DMS114 treated with DMSO at 0.1 percent for 48 hours (cell line): ENCODE measurements at regions not wholly inside any gene's neighbourhood (a gene's known extent, or its start where the extent isn't known, plus 50 kb on each side); places are given as distances from the start of the nearest gene placed in this dataset.

ENCODE experiments used
- DNase-seq: peaks from one replicate; lab custom pipeline; 2025; ENCODE audit not compliant: unreplicated experiment; lab: John Stamatoyannopoulos, UW

GRCh38 chr10:69738858-69739435, 62.8 kb upstream of the COL13A1 start:
- no peak for DNase-seq

DNA sequence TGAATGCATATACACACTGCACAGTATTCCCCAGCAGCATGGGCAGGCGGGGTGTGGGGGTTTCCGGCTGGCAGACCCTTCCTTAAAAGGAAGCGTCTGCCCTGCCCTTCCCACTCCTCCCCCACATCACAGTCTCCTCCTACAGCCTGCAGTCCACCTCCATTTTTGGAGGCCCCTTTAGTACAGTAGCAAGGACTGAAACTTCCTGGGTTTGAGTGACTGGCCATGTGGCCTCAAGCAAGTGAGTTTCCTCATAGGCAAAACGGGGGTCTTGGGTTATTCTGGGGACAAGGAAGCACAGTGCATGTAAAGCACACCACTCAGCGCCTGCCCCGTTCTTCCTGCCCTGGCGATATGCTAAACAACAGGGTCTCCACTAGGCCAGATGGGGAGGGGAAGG, 62.1 kb upstream of the COL13A1 start:
- DNase-seq, result no peak

GRCh38 chr10:69740126-69740525, 61.6 kb upstream of the COL13A1 start:
- no peak for DNase-seq

DNA sequence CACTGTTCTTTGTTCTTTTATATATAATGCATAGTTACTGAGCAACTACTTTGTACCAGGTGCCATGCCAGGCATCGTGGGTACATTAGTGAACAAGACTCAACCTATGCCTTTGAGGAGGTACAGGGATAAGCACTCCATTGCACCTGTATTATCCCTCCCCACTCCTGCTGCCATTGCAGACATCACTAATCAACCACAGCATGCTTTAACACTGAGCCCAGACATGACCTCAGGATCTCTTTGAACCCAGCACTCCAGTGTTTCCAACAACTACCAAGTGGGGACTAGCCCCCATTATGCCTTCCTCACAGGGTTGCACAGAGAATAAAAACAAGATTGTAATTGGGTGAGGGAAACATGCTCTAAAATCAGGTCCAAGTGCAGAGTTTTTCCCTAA, 60.5 kb upstream of the COL13A1 start:
- no peak for DNase-seq

DNA sequence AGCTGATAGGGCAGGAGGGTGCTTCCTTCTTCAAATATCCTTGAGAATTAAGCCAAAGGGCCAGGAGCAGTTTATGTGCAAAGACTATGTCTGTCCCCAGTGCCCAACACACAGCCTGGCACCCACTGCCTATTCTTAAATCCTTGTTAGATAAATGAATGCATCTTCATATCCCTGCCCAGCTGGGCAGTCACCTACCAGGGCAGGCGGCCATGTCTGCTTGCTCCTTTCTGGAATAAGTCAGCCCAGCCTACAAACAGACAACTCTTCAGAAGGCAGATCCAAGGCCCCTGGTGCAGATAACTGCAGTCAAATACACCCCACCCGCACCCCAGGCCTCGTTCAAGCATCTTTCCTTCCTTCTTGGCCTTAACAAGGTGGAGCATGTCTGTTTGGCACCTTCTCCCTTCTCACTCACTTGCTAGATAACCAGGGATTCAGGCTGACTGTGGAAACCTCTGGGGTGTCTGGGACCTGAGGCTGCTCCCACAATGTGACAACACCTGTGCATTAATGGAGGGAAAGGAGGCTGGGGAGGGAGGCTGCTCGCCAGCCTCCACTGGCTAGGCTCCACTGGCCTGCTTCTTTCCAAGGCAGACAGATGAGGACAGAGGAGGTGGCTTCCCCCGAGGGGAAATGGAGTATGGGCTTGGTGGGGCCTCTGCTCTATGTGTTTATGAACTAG, 59.9 kb upstream of the COL13A1 start:
- no peak for DNase-seq

GRCh38 chr10:69742356-69742695, 59.4 kb upstream of the COL13A1 start:
- no peak for DNase-seq

DNA sequence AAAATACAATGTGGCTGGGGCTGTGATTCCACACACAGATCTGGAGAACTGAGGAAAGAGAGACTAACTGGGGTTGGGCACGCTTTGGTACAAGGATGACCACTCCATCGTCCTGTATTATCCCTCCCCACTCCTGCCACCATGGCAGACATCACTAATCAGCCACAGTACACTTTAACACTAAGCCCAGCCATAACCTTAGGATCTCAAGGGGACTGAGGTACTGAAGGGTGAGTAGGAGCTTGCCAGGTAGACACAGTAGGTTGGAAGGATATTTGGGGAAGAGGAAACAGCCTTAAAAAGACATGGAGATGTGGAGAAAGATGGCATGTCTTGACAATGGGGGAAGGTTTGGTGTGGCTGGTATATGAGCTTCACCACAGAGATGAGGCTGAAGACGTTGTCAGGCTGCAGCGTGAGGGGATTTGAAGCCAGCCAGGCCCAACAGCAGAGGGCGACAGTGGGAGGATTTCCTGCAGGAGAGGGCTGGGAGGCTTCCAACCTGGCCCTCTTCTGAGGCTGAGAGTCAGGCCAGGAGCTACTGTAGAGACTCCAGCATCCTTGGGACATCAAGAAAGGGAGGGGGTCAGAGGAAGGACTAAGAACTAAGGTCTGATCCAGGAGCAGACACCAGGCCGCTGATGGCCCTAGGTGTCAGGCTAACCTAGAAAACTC, 58.6 kb upstream of the COL13A1 start:
- DNase-seq, result no peak

GRCh38 chr10:69744971-69745370, 56.7 kb upstream of the COL13A1 start:
- DNase-seq, result no peak

DNA sequence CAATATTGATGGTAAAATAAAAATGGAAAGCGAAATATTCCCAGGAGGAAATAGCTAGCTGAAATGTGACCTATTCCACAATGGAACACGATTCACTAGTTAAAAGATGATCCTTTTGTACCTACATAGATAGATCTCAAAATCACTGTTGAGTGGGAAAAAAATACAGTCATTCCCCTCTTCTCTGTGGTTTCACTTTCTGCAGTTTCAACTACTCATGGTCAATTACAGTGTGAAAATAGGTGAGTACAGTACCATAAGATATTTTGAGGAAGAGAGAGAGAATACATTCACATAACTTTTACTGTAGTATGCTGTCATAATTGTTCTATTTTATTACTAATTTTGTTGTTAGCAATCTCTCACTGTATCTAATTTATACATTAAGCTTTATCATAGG, 56.0 kb upstream of the COL13A1 start:
- no peak for DNase-seq

- DNase-seq, result no peak
Observed at GRCh38 chr10:69747179-69747578, 54.5 kb upstream of the COL13A1 start.

DNA sequence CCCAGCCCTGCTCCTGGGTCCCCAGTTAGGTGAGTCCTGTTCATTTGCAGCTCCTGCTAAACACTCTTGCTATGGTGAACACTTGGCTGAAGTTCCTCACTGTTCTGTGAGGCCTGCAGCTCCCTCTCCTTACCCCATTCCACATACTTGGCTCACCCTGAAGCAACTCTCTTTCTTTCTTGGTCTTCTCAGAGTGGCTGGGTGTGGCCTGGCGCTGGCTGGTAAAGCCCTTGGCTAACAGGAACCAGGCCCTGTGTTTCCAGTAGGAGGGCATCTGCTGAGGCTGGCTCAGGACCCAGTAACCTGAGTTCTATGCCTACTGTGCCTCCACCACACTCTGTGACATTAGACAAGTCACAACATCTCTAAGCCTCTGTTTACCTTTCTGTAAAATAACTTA, 53.1 kb upstream of the COL13A1 start:
- no peak for DNase-seq

DNA sequence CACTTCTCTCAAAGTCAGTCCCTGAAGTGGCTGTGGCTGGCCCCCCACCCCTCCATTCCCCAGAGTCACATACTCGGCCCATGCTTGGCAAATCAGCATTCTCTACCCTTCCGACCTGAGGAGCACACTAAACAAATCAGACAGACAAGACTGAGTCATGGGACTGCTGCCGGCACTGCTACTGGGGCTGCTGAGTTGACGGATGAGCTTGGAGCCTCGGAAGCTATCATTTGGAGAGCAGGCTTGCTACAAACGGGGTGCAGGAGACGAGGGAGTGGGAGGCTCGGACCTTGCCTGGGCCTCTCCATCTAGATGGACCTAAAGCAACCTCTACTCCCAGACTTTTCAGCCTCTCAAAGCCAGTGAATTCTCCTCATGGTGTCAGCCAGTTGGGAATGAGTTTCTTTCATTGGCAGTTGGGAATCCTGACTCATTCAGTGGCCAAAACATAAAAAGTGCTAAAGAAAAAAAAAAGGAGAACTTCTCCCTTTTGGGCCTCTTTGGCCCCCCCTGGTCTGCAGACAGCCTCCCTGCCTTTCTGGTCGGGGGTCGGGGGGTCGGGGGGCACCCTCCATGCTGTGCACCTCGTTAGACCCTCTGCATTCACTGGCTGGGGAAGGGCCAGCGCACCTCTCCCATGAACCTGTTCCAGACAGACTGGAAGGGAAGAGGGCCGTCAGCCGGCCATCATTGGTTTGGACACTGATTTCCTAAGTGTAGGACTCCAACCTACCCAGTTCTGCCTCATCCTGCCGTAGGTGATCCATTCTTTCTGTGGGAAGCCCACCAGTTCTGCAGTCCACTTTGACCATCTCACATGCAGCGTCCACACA, 52.3 kb upstream of the COL13A1 start:
- DNase-seq, result no peak

DNA sequence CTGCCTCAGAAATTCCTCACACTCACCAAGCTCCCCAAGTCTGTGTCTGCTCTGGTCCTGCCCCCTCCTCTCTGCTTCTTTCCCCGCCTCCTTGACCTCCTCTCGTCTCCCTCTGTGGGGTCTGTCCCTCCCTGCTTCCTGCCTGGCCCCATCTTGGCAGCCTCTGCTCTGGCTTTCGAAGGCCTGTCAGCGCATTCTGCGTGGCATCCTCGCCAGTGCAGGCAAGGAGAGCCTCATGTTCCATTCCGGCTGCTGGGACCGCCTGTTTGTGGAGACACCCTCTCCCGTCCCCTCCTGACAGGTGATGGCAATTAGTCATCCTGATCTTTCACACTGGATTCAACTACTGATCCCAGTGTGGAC, 51.7 kb upstream of the COL13A1 start:
- DNase-seq, result no peak

GRCh38 chr10:69750725-69751124, 51.0 kb upstream of the COL13A1 start:
- no peak for DNase-seq

DNA sequence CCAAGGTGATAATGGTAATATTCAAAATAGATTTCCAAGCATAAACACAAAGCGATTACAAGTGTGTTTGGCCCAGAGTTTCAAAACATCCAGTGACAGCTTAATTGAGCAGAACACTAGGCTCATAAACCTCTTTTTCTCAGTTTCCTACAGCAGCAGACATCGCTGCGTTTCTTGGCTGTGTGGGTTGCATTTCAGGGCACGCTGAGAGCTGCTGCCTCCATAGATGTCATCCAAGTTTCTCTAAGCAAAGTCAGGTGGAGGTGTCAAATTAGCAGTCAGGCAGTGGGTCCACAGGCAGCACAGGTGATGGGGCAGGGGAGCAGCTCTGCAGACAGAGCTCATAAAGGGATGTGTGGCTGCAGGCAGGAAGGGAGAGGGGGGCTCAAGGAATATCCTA, 50.5 kb upstream of the COL13A1 start:
- DNase-seq, result no peak
